Fibroblast of mammary gland (primary cell): ENCODE measurements at regions not wholly inside any gene's neighbourhood (a gene's known extent, or its start where the extent isn't known, plus 50 kb on each side); places are given as distances from the start of the nearest gene placed in this dataset.

Experiments
- DNase-seq: peaks from one replicate; pipeline ENCODE4 v3.0.0-alpha.2; 2010; ENCODE audit warnings: low read depth
- H3K4me3 ChIP-seq: 2 replicates; pipeline ENCODE4 v1.5.1; 2011; ENCODE audit warnings: low read depth, mild to moderate bottlenecking, low read length, moderate library complexity; ENCODE audit not compliant: control insufficient read depth
- TF ChIP-seq, protein P1 (sequence below): conservative IDR thresholded peaks from 2 replicates; pipeline ENCODE4 v1.5.1; 2011; ENCODE audit warnings: low read depth, low read length, inconsistent platforms; ENCODE audit not compliant: control insufficient read depth, insufficient read depth

DNA sequence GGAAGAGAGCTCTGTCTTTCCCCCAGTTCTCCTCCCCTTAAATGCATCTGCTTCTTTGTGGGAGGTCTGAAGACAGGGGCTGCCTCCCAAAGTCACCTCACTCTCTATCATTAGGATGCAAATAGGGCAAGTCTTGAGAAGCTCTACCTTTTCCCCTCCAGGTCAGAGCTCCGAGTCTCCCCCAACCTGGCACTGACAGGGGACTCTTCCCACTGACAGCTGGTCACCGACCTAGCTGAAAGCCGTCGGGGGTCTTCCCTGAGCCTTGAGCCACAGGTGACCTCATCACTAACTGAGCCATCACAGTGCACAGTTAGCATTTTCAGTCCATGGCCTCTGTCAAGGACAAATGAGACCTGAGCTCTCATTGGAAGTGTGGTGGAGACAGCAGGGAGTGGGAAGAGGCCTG is 386.7 kb downstream of the HACE1 start:
- TF ChIP-seq, protein P1, sequence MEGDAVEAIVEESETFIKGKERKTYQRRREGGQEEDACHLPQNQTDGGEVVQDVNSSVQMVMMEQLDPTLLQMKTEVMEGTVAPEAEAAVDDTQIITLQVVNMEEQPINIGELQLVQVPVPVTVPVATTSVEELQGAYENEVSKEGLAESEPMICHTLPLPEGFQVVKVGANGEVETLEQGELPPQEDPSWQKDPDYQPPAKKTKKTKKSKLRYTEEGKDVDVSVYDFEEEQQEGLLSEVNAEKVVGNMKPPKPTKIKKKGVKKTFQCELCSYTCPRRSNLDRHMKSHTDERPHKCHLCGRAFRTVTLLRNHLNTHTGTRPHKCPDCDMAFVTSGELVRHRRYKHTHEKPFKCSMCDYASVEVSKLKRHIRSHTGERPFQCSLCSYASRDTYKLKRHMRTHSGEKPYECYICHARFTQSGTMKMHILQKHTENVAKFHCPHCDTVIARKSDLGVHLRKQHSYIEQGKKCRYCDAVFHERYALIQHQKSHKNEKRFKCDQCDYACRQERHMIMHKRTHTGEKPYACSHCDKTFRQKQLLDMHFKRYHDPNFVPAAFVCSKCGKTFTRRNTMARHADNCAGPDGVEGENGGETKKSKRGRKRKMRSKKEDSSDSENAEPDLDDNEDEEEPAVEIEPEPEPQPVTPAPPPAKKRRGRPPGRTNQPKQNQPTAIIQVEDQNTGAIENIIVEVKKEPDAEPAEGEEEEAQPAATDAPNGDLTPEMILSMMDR: no peak
- no peak for DNase-seq
- H3K4me3 ChIP-seq: no peak overlapping the region

DNA sequence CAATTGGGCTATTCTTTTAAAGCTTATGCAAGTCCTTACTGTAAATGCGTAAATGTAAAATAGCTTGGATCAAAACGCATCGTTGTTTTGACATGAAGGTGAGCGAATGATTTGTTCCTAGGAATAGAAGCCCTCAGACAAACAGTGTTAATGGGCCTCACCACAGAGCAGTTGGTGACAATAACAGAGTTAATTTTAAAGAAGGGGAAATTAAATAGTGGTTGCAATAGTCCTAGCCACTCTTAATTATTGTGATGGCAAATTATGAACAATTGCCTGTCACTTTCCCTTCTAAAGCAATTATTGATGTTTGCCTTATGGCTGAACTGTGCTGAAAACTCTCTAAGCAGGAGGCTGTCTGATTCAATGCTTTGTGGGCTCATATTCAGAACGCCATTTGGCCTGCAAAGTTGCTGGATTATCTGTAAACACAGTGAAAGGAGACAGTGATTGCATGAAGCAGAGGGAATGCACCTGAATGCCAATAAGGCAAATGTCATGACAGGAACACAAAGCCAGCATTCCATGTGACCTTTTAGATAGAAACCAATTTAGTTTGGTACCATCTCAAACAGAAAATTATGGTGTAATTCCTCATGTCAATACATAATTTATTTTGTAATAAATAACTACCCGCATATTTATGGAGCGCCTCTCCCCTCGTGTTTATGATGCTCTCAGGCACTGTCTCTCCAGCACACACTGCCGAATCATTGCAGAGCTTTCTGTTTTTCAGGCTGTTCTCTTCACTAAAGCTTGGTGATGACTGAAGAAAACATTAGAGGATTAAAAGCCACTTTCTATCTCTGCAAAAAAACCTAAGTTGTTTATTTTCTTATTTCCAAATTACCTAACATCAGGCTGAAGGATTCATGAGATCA is 387.5 kb downstream of the HACE1 start:
- TF ChIP-seq, protein P1: no peak
- H3K4me3 ChIP-seq: no peak overlapping the region
- no peak for DNase-seq

DNA sequence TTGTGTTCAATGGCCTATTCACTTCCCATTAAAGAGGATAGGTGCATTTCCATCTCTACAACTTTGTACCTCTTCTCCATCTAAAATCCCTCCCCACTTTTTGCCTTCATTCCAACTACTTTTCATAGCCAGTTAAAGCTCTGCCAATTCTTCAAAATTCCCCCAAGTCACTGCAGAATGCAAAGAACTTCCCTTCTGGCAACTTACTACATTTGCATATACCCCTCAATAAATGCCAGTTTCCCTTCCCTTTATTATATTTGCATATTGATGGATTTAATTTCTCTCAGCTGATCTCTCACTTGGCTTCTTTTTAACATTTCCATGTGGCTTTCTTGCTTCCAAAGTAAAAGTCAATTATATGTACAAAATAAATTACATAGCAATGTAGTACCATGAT is 393.4 kb downstream of the HACE1 start:
- no peak overlapping the region for H3K4me3 ChIP-seq
- TF ChIP-seq, protein P1: no peak
- no peak for DNase-seq

DNA sequence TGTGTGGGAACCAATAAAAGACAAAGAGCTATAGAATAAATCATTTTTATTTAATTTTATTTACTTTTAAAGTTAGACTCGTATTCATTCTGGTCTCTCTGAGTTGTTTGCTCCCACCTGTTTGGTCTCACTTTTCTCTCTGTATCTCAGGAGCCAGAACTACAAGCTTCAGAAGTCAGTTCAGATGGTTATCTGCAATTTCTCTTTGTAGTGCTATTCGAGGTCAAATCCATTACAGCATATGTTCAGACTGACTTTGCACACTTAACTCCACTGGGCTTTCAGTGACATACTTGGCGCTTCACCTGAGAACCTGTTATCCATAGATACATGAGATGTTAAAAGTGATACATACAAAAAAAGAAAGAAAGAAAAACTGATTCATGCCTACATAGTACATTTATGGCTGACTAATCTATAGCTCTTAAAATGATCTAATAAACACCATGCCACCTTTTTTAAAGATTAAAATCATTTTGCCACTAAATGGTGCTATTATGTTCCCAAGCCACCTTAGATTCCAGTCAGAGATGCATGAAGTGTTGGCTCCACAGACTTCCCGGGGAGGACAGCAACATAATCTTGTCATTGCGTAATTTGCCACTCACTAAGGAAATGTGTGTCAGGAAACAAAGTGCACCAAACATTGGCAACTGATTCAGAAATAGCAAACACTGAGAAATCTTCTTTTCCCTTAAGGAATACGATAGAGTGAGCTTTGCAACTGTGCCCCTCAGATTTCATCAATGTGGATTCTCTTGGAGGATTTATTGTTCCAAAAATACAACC is 396.7 kb downstream of the HACE1 start:
- peak; percentile 2 for DNase-seq
- H3K4me3 ChIP-seq: no peak overlapping the region
- TF ChIP-seq, protein P1: no peak

DNA sequence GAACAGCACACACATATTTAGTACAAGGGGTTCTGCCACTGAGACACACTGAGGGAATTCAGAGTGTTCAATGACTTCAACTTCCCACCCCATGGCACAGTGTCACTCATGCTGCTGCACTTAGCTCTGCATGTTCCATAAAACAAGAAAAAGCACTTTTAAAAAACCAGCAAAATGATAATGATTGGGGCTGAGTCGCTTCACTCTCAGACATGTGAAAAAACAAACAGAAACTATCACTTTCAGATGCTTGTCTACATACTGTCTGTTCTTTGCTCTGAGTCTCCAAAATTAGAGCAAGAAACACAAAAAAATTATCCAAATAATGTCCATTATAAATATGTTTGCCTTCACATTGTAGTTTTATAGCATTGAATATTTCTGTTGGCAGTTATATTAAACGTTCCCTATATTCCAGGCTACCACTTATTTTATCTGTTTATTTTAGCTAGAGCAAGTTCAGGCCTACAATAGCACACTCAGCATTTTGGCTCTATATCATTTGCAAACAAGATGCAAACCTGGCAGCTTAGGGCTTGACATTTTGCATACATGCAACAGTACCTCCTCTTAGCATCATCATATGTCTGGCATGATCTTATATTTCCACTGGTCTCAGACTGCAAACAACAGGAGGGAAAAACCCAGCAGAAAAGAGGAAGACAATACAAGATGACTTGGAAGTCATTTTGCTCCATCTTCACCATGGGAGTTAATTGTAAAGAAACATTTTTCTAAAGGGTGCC is 398.8 kb downstream of the HACE1 start:
- DNase-seq: no peak
- TF ChIP-seq, protein P1: no peak
- H3K4me3 ChIP-seq: no peak overlapping the region

DNA sequence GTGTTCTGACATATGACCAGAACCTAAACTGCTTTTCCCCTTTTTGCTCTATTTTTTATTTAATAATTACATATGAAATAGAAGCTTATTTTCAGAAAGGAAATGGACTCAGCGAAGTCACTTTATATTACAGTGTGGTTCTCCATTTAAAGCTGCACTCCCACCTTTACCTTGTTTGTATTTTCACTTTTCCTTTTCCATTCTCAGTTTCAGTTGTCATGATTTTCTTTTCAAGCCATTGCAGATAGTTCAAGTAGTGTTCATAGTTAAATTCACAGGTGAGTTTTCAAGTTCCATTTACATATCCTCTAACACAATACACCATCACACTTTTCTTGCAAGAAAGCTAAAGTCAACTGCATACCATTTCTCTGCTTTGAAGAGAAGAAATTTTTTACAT is 400.2 kb downstream of the HACE1 start:
- TF ChIP-seq, protein P1: no peak

More for the DNA sequence above, 400.2 kb downstream of the HACE1 start:
- DNase-seq: no peak
- H3K4me3 ChIP-seq: no peak overlapping the region
